ENCODE measurements at regions not wholly inside any gene's neighbourhood (a gene's known extent, or its start where the extent isn't known, plus 50 kb on each side); places are given as distances from the start of the nearest gene placed in this dataset.

- ChIA-PET CTCF (no interaction called here), POLR2A (ENCODE audit: unreplicated experiment) (no interaction called here)
- no peak for DNase-seq
- H3K4me3 ChIP-seq = no peak overlapping the region
- H3K9me2 ChIP-seq (ENCODE audit: insufficient read depth) = no peaks in the 10 kb centered on the region
- no peak overlapping the region for H3K27ac ChIP-seq
- H3K27me3 ChIP-seq (ENCODE audit: insufficient read depth, low read depth) = no peaks in the 10 kb centered on the region
- H3K4me2 ChIP-seq = no peak overlapping the region
- no peak for TF ChIP-seq EZH2 (IDR thresholded peaks at IDR 0.05; ENCODE audit: low read depth)
- TF ChIP-seq, protein P1, sequence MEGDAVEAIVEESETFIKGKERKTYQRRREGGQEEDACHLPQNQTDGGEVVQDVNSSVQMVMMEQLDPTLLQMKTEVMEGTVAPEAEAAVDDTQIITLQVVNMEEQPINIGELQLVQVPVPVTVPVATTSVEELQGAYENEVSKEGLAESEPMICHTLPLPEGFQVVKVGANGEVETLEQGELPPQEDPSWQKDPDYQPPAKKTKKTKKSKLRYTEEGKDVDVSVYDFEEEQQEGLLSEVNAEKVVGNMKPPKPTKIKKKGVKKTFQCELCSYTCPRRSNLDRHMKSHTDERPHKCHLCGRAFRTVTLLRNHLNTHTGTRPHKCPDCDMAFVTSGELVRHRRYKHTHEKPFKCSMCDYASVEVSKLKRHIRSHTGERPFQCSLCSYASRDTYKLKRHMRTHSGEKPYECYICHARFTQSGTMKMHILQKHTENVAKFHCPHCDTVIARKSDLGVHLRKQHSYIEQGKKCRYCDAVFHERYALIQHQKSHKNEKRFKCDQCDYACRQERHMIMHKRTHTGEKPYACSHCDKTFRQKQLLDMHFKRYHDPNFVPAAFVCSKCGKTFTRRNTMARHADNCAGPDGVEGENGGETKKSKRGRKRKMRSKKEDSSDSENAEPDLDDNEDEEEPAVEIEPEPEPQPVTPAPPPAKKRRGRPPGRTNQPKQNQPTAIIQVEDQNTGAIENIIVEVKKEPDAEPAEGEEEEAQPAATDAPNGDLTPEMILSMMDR (conservative IDR thresholded peaks at IDR 0.05) = no peak
- H2AFZ ChIP-seq = no peak overlapping the region
- BruUV-seq (replicated peaks) = no TSS peak
- no peaks in the 10 kb centered on the region for H4K20me1 ChIP-seq (ENCODE audit: insufficient read depth)
- no peaks in the 10 kb centered on the region for H3F3A ChIP-seq (ENCODE audit: insufficient read depth, low read depth)
- H3K36me3 ChIP-seq (ENCODE audit: low read depth) = no peaks in the 10 kb centered on the region
- no peaks in the 10 kb centered on the region for H3K9me3 ChIP-seq (ENCODE audit: insufficient read depth, low read depth)
- no peaks in the 10 kb centered on the region for H3K4me1 ChIP-seq (replicated peaks; ENCODE audit: insufficient read depth)
- no peaks in the 10 kb centered on the region for H3K79me2 ChIP-seq (ENCODE audit: low read depth)
- intact Hi-C loops (cut with micrococcal nuclease; ENCODE audit: unreplicated experiment) = no loop called here
Observed at GRCh38 chrX:112577146-112577545, 102.6 kb downstream of the LHFPL1 start.

- TF ChIP-seq, protein P1 (conservative IDR thresholded peaks at IDR 0.05) = no peak
- TF ChIP-seq EZH2 (IDR thresholded peaks at IDR 0.05; ENCODE audit: low read depth) = no peak
- H3F3A ChIP-seq (ENCODE audit: insufficient read depth, low read depth) = no peaks in the 10 kb centered on the region
- H3K9me3 ChIP-seq (ENCODE audit: insufficient read depth, low read depth) = no peaks in the 10 kb centered on the region
- no peak overlapping the region for H3K4me3 ChIP-seq
- H3K27ac ChIP-seq = no peak overlapping the region
- H3K36me3 ChIP-seq (ENCODE audit: low read depth) = no peaks in the 10 kb centered on the region
- H2AFZ ChIP-seq = no peak overlapping the region
- H3K4me2 ChIP-seq = no peak overlapping the region
- 0 out of 2 replicates have a peak, but pooled peaks cover 6% of the 10 kb centered on the region for H3K9me2 ChIP-seq (ENCODE audit: insufficient read depth)
- intact Hi-C loops (cut with micrococcal nuclease; ENCODE audit: unreplicated experiment) = no loop called here
- ChIA-PET CTCF (no interaction called here), POLR2A (ENCODE audit: unreplicated experiment) (interaction anchor here (0.7 kb wide), 1 partner anchor 9 kb away, joined by 3 read pairs; no protein-coding TSS in a partner anchor)
- DNase-seq = no peak
- H4K20me1 ChIP-seq (ENCODE audit: insufficient read depth) = no peaks in the 10 kb centered on the region
- H3K27me3 ChIP-seq (ENCODE audit: insufficient read depth, low read depth) = no peaks in the 10 kb centered on the region
- BruUV-seq (replicated peaks) = no TSS peak
- no peaks in the 10 kb centered on the region for H3K4me1 ChIP-seq (replicated peaks; ENCODE audit: insufficient read depth)
- H3K79me2 ChIP-seq (ENCODE audit: low read depth) = no peaks in the 10 kb centered on the region
Observed at GRCh38 chrX:112571388-112571787, 108.3 kb downstream of the LHFPL1 start.

- no peaks in the 10 kb centered on the region for H3K4me1 ChIP-seq (replicated peaks; ENCODE audit: insufficient read depth)
Observed at GRCh38 chrX:112555831-112556230, 123.9 kb downstream of the LHFPL1 start.

More at GRCh38 chrX:112555831-112556230, 123.9 kb downstream of the LHFPL1 start:
- no peak overlapping the region for H3K4me3 ChIP-seq
- H3K9me2 ChIP-seq (ENCODE audit: insufficient read depth) = no peaks in the 10 kb centered on the region
- no peak for DNase-seq
- TF ChIP-seq, protein P1 (conservative IDR thresholded peaks at IDR 0.05) = no peak
- TF ChIP-seq EZH2 (IDR thresholded peaks at IDR 0.05; ENCODE audit: low read depth) = no peak
- CTCF ChIA-PET = no interaction called here
- no peak overlapping the region for H3K4me2 ChIP-seq
- intact Hi-C loops (cut with micrococcal nuclease; ENCODE audit: unreplicated experiment) = no loop called here
- no peaks in the 10 kb centered on the region for H3K9me3 ChIP-seq (ENCODE audit: insufficient read depth, low read depth)
- POLR2A ChIA-PET (ENCODE audit: unreplicated experiment) = no interaction called here
- H3F3A ChIP-seq (ENCODE audit: insufficient read depth, low read depth) = no peaks in the 10 kb centered on the region
- no peak overlapping the region for H3K27ac ChIP-seq
- BruUV-seq (replicated peaks) = no TSS peak
- H4K20me1 ChIP-seq (ENCODE audit: insufficient read depth) = no peaks in the 10 kb centered on the region
- H3K36me3 ChIP-seq (ENCODE audit: low read depth) = no peaks in the 10 kb centered on the region
- no peak overlapping the region for H2AFZ ChIP-seq
- 0 out of 2 replicates have a peak, but pooled peaks cover 5% of the 10 kb centered on the region for H3K27me3 ChIP-seq (ENCODE audit: insufficient read depth, low read depth)
- H3K79me2 ChIP-seq (ENCODE audit: low read depth) = no peaks in the 10 kb centered on the region
